Right lobe of liver (tissue), 6 donors: ENCODE measurements at regions not wholly inside any gene's neighbourhood (a gene's known extent, or its start where the extent isn't known, plus 50 kb on each side); places are given as distances from the start of the nearest gene placed in this dataset.

Source experiments
- ATAC-seq, 4 donors: fragments of 200-7000 bp; cut with Tn5 transposase; one replicate each; pipeline ENCODE4 v1.9.1; 2020; ENCODE audit warnings: mild to moderate bottlenecking in 4 of 4, moderate library complexity in 4 of 4
- DNase-seq, 3 donors: peaks; one replicate each; pipeline ENCODE4 v3.0.0-alpha.2; 2020
- H3K27ac ChIP-seq, 3 donors: fragments of 200-600 bp; one replicate each; pipeline ENCODE4 v1.8.0; 2022
- H3K27me3 ChIP-seq, 2 donors: fragments of 200-600 bp; one replicate each; pipeline ENCODE4 v1.8.0; 2022
- H3K36me3 ChIP-seq, 4 donors: fragments of 200-600 bp; sonication (generic) in 1 of 4; one replicate each; pipeline versions ENCODE4 v1.5.1 to v1.8.0; 2017 to 2022; ENCODE audit warnings: control low read depth in 1 of 4
- H3K4me1 ChIP-seq, 4 donors: fragments of 200-600 bp; sonication (generic) in 1 of 4; one replicate each; pipeline versions ENCODE4 v1.5.1 to v1.8.0; 2017 to 2022; ENCODE audit warnings: control low read depth in 1 of 4
- H3K4me3 ChIP-seq, 3 donors: fragments of 200-600 bp; one replicate each; pipeline ENCODE4 v1.8.0; 2022
- H3K9me3 ChIP-seq, 4 donors: fragments of 200-600 bp; sonication (generic) in 1 of 4; one replicate each; pipeline versions ENCODE4 v1.5.1 to v1.8.0; 2017 to 2022; ENCODE audit warnings: control low read depth in 1 of 4
- CTCF ChIP-seq, 4 donors: fragments of 200-600 bp in 3 of 4; fragments of 450-650 bp in 1 of 4; IDR thresholded peaks; one replicate each; pipeline versions ENCODE4 v1.5.1 to v1.8.0; 2016 to 2022; ENCODE audit warnings: antibody characterized with exemption in 4 of 4, mild to moderate bottlenecking in 2 of 4
- POLR2A ChIP-seq: fragments of 450-650 bp; IDR thresholded peaks from one replicate; pipeline ENCODE4 v1.6.1; 2017; ENCODE audit warnings: antibody characterized with exemption, mild to moderate bottlenecking
- WGBS: methylation state at CpG from one replicate; pipeline ENCODE4 v1.1.6; 2018; ENCODE audit warnings: low coverage, low lambda C conversion rate; ENCODE audit not compliant: insufficient coverage; ENCODE audit errors: missing lambda C conversion rate; 5-methylcytosine and 5-hydroxymethylcytosine counted together
- intact Hi-C, 2 donors: fragments of 100-400 bp; cut with DNase I; formaldehyde crosslinking; loops; one replicate each; pipeline versions ENCODE4 v1.11.2 to v1.14.1; 2022
- donor health status: DM: no; HTN: yes; CAD: no.
- donor health status: DM: no; HTN: no; CAD: no.
- donor health status: DM: no; HTN: no; CAD: no.
- donor health status: DM: no; HTN: yes; CAD: no.
- donor health status: DM: no; HTN: yes; CAD: no.

GRCh38 chr6:10269814-10270472 lies 144.9 kb downstream of the TFAP2A start:
- DNase-seq (no peak), ATAC-seq (no peak)

GRCh38 chr6:10268611-10269310 lies 146.1 kb downstream of the TFAP2A start:
- Histone ChIP-seq H3K27ac (no peak overlapping the region), H3K9me3 (no peaks in the 10 kb centered on the region), H3K36me3 (no peaks in the 10 kb centered on the region), H3K4me1 (no peaks in the 10 kb centered on the region), H3K27me3 (no peaks in the 10 kb centered on the region), H3K4me3 (no peak overlapping the region)
- intact Hi-C loops: no loop called here
- ATAC-seq: no peak
- TF ChIP-seq CTCF (IDR thresholded peaks at IDR 0.05) (no peak), POLR2A (no peak)
- WGBS: 23% methylated on average over 14 of the region's 14 CpGs
- no peak for DNase-seq

More at GRCh38 chr6:10269814-10270472, 144.9 kb downstream of the TFAP2A start:
- Histone ChIP-seq H3K36me3 (no peaks in the 10 kb centered on the region), H3K27me3 (no peaks in the 10 kb centered on the region), H3K9me3 (no peaks in the 10 kb centered on the region), H3K4me1 (no peaks in the 10 kb centered on the region), H3K27ac (no peak overlapping the region), H3K4me3 (no peak overlapping the region)
- WGBS: 40% methylated on average over 6 of the region's 6 CpGs
- TF ChIP-seq POLR2A: no peak
- no peak for TF ChIP-seq CTCF (IDR thresholded peaks at IDR 0.05)
- intact Hi-C loops: no loop called here

- Histone ChIP-seq H3K4me1 (no peaks in the 10 kb centered on the region), H3K36me3 (no peaks in the 10 kb centered on the region), H3K4me3 (no peak overlapping the region), H3K27ac (no peak overlapping the region), H3K9me3 (no peaks in the 10 kb centered on the region), H3K27me3 (no peaks in the 10 kb centered on the region)
- intact Hi-C loops: no loop called here
- no peak for DNase-seq
- ATAC-seq: no peak
- 45% methylated on average over 4 of the region's 4 CpGs for whole genome bisulfite sequencing
- TF ChIP-seq CTCF (IDR thresholded peaks at IDR 0.05) (no peak), POLR2A (no peak)
These were observed 146.8 kb downstream of the TFAP2A start for GRCh38 chr6:10268111-10268510.

GRCh38 chr6:10266462-10266861 lies 148.4 kb downstream of the TFAP2A start:
- TF ChIP-seq CTCF (IDR thresholded peaks at IDR 0.05): no peak
- Histone ChIP-seq H3K4me1 (no peaks in the 10 kb centered on the region), H3K27ac (no peak overlapping the region), H3K4me3 (no peak overlapping the region), H3K36me3 (no peaks in the 10 kb centered on the region), H3K9me3 (no peaks in the 10 kb centered on the region), H3K27me3 (no peaks in the 10 kb centered on the region)
- intact Hi-C loops: no loop called here
- ATAC-seq (no peak), DNase-seq (no peak)
- 30% methylated on average over 2 of the region's 4 CpGs for WGBS
